ENCODE measurements at regions not wholly inside any gene's neighbourhood (a gene's known extent, or its start where the extent isn't known, plus 50 kb on each side); places are given as distances from the start of the nearest gene placed in this dataset.

DNA sequence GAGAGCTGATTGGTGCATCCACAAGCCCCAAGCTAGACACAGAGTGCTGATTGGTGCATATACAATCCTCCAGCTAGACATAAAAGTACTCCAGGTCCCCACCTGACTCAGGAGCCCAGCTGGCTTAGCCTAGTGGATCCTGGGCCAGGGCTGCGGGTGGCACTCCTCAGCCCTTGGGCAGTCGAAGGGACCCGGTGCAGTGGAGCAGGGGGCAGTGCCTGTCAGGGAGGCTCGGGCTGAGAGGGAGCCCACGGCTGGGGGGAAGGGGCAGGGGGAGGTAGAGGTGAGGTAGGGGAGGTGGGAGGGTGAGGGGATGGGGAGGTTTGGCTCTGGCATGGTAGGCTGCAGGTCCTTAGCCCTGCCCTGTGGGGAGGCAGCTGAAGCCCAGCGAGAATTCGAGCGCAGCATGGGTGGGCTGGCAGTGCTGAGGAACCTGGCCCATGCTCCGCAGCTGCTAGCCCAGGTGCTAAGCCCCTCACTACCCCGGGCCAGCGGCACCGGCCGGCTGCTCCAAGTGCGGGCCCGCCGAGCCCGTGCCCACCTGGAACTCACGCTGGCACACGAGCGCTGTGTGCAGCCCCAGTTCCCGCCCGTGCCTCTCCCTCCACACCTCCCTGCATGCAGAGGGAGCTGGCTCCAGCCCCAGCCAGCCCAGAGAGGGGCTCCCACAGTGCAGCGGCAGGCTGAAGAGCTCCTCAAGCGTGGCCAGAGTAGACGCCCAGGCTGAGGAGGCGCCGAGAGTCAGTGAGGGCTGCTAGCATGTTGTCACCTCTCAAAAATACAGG, 742.8 kb downstream of the FAM181B start:
- H3K27ac Mint-ChIP-seq (ENCODE audit: unreplicated experiment), result no peak overlapping the region
- peaks cover 2% of the 10 kb centered on the region for H3K9me3 Mint-ChIP-seq
- peaks cover 2% of the 10 kb centered on the region for H3K36me3 Mint-ChIP-seq (ENCODE audit: low read depth)
- DNase-seq (ENCODE audit: low read depth, low spot score), result no peak
- H3K4me3 Mint-ChIP-seq, result no peak overlapping the region
- no peaks in the 10 kb centered on the region for H3K27me3 Mint-ChIP-seq (ENCODE audit: low read depth)
- TF ChIP-seq, protein P1, sequence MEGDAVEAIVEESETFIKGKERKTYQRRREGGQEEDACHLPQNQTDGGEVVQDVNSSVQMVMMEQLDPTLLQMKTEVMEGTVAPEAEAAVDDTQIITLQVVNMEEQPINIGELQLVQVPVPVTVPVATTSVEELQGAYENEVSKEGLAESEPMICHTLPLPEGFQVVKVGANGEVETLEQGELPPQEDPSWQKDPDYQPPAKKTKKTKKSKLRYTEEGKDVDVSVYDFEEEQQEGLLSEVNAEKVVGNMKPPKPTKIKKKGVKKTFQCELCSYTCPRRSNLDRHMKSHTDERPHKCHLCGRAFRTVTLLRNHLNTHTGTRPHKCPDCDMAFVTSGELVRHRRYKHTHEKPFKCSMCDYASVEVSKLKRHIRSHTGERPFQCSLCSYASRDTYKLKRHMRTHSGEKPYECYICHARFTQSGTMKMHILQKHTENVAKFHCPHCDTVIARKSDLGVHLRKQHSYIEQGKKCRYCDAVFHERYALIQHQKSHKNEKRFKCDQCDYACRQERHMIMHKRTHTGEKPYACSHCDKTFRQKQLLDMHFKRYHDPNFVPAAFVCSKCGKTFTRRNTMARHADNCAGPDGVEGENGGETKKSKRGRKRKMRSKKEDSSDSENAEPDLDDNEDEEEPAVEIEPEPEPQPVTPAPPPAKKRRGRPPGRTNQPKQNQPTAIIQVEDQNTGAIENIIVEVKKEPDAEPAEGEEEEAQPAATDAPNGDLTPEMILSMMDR (conservative IDR thresholded peaks at IDR 0.05), result no peak
- no peaks in the 10 kb centered on the region for H3K4me1 Mint-ChIP-seq

DNA sequence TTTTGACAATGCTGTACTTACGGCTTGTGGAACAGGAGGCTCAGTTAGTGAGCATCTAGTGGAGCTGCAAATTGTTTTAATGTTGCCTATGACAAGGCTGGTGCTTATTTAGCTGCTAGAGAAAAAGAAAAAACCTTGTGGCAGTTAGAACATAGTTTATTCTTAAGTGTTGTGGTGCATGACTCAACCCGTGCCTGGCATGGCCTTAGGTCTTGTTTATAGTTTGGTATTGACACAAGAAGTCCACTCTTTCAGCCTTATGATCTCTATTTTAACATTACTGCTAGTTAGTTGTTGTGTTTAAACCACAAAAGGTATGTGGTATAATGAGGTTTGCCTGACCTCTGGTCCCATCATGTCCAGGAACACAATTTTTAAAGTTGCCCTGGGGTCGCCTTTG, 744.6 kb downstream of the FAM181B start:
- peaks cover 4% of the 10 kb centered on the region for H3K36me3 Mint-ChIP-seq (ENCODE audit: low read depth)
- H3K27me3 Mint-ChIP-seq (ENCODE audit: low read depth), result no peaks in the 10 kb centered on the region
- H3K4me1 Mint-ChIP-seq, result no peaks in the 10 kb centered on the region
- H3K4me3 Mint-ChIP-seq, result no peak overlapping the region
- DNase-seq (ENCODE audit: low read depth, low spot score), result no peak
- H3K9me3 Mint-ChIP-seq, result peaks cover 7% of the 10 kb centered on the region
- H3K27ac Mint-ChIP-seq (ENCODE audit: unreplicated experiment), result no peak overlapping the region
- TF ChIP-seq, protein P1 (conservative IDR thresholded peaks at IDR 0.05), result no peak

DNA sequence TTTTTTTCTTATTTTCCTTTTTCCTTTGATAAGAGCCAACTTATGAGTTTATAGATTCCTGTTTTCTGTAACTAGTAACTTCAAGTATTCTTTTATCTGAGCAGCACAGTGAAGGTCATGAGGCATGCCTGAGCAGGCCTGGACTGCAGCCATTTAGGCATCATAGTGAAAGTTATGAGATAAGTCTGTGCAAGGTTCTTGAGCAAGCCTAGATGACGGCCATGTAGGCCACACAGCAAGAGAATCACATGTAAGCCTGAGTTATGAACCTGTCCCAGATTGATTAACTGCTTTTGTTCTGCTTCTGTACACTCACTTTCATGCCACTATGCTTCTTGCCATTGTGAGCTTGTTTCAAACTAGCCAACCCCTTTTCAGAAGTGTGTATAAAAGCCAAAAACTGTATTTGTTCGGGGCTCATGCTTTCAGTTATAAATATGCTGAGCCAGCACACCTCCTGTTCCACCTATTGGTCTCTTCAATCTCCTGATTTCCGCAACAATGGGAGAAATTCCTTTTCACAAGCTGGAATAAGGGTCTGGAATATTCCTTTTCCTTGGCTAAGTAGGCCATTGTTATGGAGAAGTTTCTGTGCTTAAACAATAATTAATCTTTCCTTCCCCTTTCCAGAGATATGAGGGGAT, 745.7 kb downstream of the FAM181B start:
- TF ChIP-seq, protein P1 (conservative IDR thresholded peaks at IDR 0.05), result no peak
- Mint-ChIP-seq H3K4me1 (no peaks in the 10 kb centered on the region), H3K36me3 (ENCODE audit: low read depth) (peaks cover 4% of the 10 kb centered on the region), H3K27me3 (ENCODE audit: low read depth) (no peaks in the 10 kb centered on the region), H3K4me3 (no peak overlapping the region), H3K27ac (ENCODE audit: unreplicated experiment) (no peak overlapping the region), H3K9me3 (peaks cover 7% of the 10 kb centered on the region)
- DNase-seq (ENCODE audit: low read depth, low spot score), result no peak

DNA sequence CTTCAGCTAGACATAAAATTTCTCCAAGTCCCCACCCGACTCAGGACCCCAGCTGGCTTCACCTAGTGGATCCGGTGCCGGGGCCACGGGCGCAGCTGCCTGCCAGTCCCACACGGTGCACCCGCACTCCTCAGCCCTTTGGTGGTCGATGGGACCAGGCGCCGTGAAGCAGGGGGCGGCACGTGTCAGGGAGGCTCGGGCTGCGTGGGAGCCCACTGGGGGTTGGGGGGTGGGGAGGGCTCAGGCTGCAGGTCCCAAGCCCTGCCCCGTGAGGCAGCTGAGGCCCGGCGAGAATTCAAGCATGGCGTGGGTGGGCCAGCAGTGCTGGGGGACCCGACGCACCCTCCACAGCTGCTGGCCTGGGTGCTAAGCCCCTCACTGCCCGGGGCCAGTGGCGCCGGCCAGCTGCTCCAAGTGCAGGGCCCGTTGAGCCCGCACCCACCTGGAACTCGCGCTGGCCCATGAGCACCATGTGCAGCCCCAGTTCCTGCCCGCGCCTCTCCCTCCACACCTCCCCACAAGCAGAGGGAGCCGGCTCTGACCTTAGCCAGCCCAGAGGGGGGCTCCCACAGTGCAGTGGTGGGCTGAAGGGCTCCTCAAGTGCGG, 747.0 kb downstream of the FAM181B start:
- DNase-seq (ENCODE audit: low read depth, low spot score), result no peak
- H3K27me3 Mint-ChIP-seq (ENCODE audit: low read depth), result no peaks in the 10 kb centered on the region
- TF ChIP-seq, protein P1 (conservative IDR thresholded peaks at IDR 0.05), result no peak
- no peak overlapping the region for H3K27ac Mint-ChIP-seq (ENCODE audit: unreplicated experiment)
- H3K4me1 Mint-ChIP-seq, result no peaks in the 10 kb centered on the region
- H3K36me3 Mint-ChIP-seq (ENCODE audit: low read depth), result peaks cover 4% of the 10 kb centered on the region
- no peak overlapping the region for H3K4me3 Mint-ChIP-seq
- peaks cover 7% of the 10 kb centered on the region for H3K9me3 Mint-ChIP-seq

DNA sequence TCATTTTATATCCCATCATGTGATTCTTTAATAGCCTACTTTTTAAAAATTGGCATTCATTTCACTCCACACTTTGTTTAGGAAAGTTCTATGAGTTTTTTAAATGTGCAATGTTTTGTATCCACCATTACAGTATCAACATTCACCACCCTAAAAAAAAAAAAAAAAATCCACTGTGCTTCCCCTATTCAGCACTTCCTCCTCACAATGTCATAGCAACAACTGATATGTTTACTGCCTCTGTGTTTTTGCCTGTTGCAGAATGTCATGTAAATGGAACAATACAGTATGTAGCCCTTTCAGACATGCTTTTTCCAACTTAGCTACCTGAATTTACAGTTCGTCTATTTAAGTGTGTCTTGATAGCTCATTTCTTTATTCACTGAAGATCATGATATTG, 754.2 kb downstream of the FAM181B start:
- DNase-seq (ENCODE audit: low read depth, low spot score), result no peak
- Mint-ChIP-seq H3K27ac (ENCODE audit: unreplicated experiment) (no peak overlapping the region), H3K27me3 (ENCODE audit: low read depth) (no peaks in the 10 kb centered on the region), H3K4me3 (no peak overlapping the region), H3K36me3 (ENCODE audit: low read depth) (no peaks in the 10 kb centered on the region), H3K9me3 (peaks cover 6% of the 10 kb centered on the region), H3K4me1 (no peaks in the 10 kb centered on the region)
- TF ChIP-seq, protein P1 (conservative IDR thresholded peaks at IDR 0.05), result no peak

Measured in neural crest cell (in vitro differentiated cells).